ENCODE measurements at regions not wholly inside any gene's neighbourhood (a gene's known extent, or its start where the extent isn't known, plus 50 kb on each side); places are given as distances from the start of the nearest gene placed in this dataset.
"Not testable (repeated sequence)": the region's sequence is repeated elsewhere in the genome, so short reads cannot be mapped to it uniquely, and the experiment has no call there.

DNA sequence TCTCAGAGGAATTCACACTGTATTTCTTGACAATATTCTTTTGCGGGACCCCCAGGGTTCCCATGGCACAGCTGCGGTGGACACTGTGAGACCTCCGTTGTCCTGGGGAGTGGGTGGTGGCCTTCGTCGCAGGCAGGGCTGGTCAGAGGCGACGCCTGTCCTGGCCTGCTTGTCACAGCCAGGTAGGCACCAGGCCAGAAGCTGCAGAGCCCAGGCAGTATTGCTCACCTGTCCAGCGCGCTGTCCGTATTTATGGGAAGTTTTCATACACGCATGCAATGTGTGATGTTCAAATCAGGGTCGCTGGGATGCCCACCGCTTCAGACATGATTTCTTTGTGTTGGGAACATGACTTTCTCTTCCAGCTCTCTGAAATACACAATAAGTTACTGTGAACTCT is 126.6 kb downstream of the RTP5 start:
- no peak overlapping the region for H3K4me3 ChIP-seq (ENCODE audit: low read length)
- TF ChIP-seq, protein P1, sequence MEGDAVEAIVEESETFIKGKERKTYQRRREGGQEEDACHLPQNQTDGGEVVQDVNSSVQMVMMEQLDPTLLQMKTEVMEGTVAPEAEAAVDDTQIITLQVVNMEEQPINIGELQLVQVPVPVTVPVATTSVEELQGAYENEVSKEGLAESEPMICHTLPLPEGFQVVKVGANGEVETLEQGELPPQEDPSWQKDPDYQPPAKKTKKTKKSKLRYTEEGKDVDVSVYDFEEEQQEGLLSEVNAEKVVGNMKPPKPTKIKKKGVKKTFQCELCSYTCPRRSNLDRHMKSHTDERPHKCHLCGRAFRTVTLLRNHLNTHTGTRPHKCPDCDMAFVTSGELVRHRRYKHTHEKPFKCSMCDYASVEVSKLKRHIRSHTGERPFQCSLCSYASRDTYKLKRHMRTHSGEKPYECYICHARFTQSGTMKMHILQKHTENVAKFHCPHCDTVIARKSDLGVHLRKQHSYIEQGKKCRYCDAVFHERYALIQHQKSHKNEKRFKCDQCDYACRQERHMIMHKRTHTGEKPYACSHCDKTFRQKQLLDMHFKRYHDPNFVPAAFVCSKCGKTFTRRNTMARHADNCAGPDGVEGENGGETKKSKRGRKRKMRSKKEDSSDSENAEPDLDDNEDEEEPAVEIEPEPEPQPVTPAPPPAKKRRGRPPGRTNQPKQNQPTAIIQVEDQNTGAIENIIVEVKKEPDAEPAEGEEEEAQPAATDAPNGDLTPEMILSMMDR (conservative IDR thresholded peaks at IDR 0.05; ENCODE audit: low read depth, low read length): no peak
- DNase-seq (ENCODE audit: low read depth): no peak

DNA sequence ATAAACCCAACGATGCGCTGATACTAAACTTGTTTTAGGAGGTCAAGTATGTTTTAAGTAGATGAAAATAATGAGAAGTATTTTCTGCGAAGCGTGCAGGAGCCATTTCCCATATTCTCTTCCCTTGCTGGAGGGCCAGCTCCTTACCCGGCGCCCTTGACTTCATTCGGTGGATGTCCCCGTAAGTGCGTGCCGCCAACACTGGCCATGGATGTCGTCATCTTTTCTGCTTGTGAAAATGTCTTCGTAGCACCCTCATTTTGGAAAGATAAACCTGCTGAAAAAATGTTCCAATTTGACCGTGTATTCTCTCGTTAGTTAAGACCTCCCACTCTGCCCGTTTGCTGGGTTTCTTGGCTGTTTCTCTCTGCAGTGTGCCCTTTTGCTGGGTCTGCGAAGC is 127.5 kb downstream of the RTP5 start:
- H3K4me3 ChIP-seq (ENCODE audit: low read length): no peak overlapping the region
- TF ChIP-seq, protein P1 (conservative IDR thresholded peaks at IDR 0.05; ENCODE audit: low read depth, low read length): no peak
- no peak for DNase-seq (ENCODE audit: low read depth)

DNA sequence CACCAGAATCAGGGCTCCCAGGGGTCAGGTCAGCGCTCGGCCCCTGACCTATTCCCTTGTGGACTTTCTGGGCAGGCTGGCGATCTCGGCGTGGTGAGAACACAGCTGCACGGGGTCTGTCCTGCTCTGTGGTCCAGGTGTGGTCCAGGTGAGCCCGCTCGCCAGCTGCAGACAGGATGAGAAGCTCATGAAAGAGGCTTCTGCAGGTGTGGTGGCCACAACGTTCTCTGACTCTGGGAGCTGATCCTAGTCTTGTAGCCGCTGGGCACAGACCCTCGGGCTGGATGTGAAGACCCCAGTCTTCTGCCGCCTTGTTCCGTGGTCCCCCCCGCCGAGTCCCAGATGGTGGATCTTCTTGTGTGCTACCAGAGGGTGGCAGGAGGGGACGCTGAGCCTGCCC is 129.7 kb downstream of the RTP5 start:
- H3K4me3 ChIP-seq (ENCODE audit: low read length): no peak overlapping the region
- TF ChIP-seq, protein P1 (conservative IDR thresholded peaks at IDR 0.05; ENCODE audit: low read depth, low read length): no peak
- DNase-seq (ENCODE audit: low read depth): no peak

DNA sequence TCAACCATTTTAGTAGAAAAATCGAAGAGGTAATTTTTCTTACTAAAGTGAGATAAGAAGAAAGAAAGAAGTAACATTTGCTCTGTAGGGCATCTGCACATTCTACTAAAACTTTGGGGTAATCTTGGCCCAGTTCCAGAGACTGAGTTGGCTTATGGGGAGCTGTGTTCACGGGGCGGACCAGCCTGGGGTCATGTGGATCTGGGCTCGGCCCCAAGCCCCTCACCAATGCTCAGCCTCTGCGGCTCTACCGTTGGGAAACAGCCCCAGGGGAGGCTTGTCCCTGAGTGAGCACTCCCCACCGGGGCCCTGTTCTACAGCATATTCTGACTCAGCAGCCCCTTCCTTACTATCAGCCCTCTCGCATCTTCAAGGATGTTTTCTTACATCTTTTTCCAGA is 132.3 kb downstream of the RTP5 start:
- TF ChIP-seq, protein P1 (conservative IDR thresholded peaks at IDR 0.05; ENCODE audit: low read depth, low read length): no peak
- no peak overlapping the region for H3K4me3 ChIP-seq (ENCODE audit: low read length)
- DNase-seq (ENCODE audit: low read depth): no peak

DNA sequence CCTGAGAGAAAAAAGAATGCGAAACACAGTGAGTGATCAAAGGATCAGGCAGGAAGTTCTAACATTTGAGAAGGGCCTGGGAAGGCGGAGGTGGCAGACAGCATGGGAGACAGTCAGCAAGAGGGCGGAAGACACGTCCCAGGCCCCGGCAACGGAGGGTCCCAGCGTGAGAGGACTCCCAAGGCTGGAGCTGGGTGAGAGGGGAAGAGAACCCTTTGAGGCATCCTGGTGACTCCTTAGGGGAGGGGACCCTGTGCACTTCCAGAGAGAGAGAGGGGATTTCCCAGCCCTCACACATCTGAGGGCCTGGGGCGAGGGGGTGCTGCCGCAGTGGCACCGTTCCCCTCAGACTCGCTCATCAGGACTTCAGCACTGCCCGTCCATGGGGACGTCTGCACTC is 133.4 kb downstream of the RTP5 start:
- DNase-seq (ENCODE audit: low read depth): no peak
- TF ChIP-seq, protein P1 (conservative IDR thresholded peaks at IDR 0.05; ENCODE audit: low read depth, low read length): no peak
- no peak overlapping the region for H3K4me3 ChIP-seq (ENCODE audit: low read length)

DNA sequence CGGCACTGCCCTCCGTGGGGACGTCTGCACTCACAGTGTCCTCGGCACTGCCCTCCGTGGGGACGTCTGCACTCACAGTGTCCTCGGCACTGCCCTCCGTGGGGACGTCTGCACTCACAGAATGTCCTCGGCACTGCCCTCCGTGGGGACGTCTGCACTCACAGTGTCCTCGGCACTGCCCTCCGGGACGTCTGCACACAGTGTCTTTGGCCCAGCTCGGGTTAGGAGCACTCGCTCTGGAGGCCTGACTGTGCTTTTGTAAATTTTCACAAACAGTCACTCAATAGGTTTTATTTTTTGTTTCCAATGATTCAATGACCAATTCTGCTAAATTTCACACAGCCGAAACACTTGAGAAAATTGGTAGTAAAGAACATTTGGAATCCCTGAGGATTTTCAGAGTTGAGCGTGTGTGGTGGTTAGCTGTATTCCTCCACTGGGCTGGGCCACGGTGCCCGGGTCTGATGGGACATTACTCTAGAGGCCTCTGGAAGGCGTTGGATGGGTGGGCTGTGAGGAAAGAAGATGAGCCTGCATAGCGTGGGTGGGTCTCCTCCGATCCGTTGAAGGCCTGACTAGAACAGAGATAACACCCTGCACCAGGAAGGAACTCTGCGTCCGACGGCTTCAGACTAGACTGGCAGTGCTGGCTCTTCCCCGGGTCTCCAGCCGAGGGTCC is 134.8 kb downstream of the RTP5 start:
- H3K4me3 ChIP-seq (ENCODE audit: low read length): no peak overlapping the region
- no peak for DNase-seq (ENCODE audit: low read depth)
- TF ChIP-seq, protein P1 (conservative IDR thresholded peaks at IDR 0.05; ENCODE audit: low read depth, low read length): no peak

DNA sequence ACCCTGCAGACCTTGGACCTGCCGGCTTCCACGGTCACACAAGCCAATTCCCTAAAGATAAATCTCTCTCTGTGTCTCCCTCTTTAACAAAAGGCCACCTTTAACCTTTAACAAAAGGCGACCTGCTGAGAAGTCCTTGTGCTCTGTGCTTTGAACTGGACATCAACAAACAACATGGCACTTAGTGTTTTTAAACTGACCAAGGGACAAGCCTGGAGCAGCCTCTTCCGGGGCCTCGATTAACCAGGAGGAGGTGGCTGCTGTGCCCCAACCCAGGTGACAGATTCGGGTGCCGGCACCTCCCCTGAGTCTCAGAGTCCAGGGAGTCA is 135.3 kb downstream of the RTP5 start:
- no peak overlapping the region for H3K4me3 ChIP-seq (ENCODE audit: low read length)
- no peak for DNase-seq (ENCODE audit: low read depth)
- TF ChIP-seq, protein P1 (conservative IDR thresholded peaks at IDR 0.05; ENCODE audit: low read depth, low read length): no peak

DNA sequence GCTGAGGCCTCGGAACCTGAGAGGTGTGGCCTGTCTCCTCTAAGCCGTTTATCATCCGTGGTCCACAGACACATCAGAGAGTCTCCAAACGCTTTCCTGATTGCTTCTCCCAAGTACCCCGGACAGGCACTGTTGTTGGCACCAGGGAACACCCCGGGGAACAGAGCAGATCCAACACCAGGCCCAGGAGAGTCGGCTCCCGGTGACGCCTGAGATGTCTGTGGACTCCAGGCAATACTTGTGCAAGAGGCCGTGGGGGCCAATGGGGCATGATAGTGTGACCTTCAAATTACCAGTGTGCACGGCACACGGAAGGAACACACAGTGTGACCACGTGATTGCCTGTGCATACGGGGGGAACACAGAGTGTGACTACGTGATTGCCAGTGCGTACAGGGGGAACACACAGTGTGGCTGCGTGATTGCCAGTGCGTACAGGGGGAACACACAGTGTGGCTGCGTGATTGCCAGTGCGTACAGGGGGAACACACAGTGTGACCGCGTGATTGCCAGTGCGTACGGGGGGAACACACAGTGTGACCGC is 136.6 kb downstream of the RTP5 start:
- DNase-seq (ENCODE audit: low read depth); H3K4me3 ChIP-seq (ENCODE audit: low read length): not testable (repeated sequence)

DNA sequence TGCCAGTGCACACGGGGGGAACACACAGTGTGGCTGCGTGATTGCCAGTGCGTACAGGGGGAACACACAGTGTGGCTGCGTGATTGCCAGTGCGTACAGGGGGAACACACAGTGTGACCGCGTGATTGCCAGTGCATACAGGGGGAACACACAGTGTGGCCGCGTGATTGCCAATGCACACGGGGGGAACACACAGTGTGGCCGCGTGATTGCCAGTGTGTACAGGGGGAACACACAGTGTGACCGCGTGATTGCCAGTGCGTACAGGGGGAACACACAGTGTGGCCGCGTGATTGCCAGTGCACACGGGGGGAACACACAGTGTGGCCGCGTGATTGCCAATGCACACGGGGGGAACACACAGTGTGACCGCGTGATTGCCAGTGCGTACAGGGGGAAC is 139.4 kb downstream of the RTP5 start:
- DNase-seq (ENCODE audit: low read depth); H3K4me3 ChIP-seq (ENCODE audit: low read length): not testable (repeated sequence)

DNA sequence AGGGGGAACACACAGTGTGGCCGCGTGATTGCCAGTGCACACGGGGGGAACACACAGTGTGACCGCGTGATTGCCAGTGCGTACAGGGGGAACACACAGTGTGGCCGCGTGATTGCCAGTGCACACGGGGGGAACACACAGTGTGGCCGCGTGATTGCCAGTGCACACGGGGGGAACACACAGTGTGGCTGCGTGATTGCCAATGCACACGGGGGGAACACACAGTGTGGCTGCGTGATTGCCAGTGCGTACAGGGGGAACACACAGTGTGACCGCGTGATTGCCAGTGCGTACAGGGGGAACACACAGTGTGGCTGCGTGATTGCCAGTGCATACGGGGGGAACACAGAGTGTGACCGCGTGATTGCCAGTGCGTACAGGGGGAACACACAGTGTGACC is 140.3 kb downstream of the RTP5 start:
- not testable (repeated sequence) for H3K4me3 ChIP-seq (ENCODE audit: low read length); DNase-seq (ENCODE audit: low read depth)
